NCI-H2196 treated with DMSO at 0.1 percent for 48 hours (cell line): ENCODE measurements at regions not wholly inside any gene's neighbourhood (a gene's known extent, or its start where the extent isn't known, plus 50 kb on each side); places are given as distances from the start of the nearest gene placed in this dataset.

Experiments
- DNase-seq: peaks from one replicate; lab custom pipeline; 2025; ENCODE audit not compliant: unreplicated experiment; lab: John Stamatoyannopoulos, UW

DNA sequence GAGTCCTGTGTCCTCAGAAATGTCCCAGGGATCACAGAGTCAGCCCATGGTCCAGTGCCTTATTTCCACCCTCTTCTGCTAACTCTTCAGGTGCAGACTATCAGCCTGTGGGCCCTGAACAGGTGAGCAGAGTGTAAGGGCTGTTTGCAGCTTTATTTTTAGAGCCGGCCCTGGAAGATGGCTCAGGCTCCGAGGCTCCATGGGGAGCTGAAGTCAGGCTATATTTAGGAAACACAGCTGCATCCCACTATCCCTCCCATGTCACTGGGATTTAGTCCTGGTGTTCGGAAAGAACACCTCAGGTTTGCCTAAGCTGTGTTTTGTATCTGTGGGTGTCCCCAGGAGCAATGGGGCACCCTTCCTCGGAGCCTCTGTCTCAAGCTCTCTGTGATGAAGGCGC lies 126.9 kb downstream of the RPS24 start:
- DNase-seq, result no peak

DNA sequence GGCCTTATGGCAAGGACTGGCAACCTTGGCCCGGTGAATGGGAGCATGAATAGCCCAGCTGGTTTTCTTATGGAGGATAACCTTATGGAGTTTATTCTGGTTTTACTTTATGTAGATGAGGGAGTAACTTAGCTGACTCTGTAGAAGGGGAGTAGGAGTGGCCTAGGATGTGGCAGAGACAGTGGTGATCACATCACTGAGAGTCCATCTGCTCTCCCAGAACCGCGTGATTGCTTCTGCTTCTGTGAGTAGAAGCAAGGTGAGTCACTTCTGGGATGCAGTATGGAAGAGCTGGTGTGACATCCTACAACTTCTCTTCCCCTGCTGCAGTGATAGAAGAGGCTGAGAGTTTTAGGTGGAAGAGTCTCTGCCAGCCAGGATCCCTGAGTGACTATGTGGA lies 129.2 kb downstream of the RPS24 start:
- DNase-seq, result no peak

DNA sequence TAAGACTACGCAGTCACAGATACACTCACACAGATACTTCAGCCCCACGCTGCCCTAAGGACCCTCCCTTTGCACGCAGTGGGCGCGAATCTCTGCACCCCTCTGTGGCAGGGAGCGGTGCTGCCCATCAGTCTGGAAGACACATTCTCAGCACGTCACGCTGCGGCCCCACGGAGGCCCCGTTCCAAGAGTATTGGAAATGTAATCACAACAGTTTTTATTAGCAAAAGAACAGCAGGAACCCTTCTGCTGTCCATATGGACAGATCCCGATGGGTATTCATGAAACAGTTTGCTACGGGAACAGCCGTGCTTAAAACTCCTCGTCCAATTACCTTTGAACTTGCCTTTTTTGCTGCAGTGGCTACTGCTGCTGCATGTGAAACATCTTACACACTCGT lies 131.0 kb downstream of the RPS24 start:
- DNase-seq, result no peak

GRCh38 chr10:78165172-78165571 lies 131.5 kb downstream of the RPS24 start:
- no peak for DNase-seq

GRCh38 chr10:78165617-78166016 lies 132.0 kb downstream of the RPS24 start:
- DNase-seq, result no peak

GRCh38 chr10:78166261-78166660 lies 132.6 kb downstream of the RPS24 start:
- DNase-seq, result no peak

GRCh38 chr10:78169214-78169613 lies 135.6 kb downstream of the RPS24 start:
- no peak for DNase-seq

DNA sequence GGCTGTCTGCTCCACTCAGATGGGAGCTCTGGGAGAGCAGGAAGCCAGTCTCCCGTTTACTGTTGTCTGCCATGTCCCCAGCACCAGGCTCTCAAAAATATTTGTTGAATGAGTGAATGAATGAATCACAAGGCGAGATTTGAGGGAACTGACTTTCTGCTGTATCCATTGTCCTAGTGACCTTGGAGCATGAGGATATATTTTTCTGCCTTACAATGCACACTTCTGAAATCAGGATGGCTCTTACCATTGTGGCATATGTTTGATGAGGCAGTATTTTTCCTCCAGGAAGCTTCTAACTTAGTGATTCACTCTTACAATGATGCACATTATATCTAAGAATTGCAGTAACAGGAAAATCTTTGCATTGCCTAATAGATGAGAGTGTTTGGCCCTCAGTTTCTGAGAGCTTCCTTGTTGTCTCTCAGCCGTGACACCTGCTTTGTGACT lies 136.4 kb downstream of the RPS24 start:
- no peak for DNase-seq

- DNase-seq, result no peak
Measured at GRCh38 chr10:78171633-78172400, 138.2 kb downstream of the RPS24 start.

DNA sequence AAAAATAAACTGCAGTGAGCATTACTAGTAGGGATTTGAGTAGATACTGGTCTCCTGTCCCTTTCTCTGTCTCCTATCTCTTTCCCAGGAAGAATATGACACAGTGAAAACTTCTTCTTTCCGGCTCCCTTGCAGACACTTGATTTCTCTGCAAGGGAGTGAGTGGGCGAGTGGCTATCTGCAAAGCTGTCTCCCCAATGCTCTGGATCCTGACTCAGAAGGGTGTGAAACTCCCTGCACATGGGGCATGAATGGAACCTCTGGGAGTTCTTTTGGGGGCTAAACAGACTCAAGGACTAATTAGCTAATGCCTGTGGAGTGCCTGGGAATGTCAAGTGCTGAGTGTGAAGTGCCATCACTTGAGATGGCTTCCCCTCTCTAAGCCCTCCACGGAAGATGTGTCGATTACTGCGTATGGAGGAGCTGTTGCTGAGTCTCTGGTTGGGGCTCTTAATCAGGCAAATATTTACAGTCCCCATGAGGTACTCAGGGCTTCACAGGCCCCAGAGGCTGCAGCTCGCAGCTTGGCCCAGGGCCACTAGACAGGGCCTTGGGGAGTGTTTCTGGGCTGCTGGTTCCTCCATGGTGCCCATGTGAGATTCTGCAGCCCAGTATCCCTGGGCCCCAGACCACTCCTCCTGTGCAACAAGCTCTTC lies 139.8 kb downstream of the RPS24 start:
- no peak for DNase-seq

DNA sequence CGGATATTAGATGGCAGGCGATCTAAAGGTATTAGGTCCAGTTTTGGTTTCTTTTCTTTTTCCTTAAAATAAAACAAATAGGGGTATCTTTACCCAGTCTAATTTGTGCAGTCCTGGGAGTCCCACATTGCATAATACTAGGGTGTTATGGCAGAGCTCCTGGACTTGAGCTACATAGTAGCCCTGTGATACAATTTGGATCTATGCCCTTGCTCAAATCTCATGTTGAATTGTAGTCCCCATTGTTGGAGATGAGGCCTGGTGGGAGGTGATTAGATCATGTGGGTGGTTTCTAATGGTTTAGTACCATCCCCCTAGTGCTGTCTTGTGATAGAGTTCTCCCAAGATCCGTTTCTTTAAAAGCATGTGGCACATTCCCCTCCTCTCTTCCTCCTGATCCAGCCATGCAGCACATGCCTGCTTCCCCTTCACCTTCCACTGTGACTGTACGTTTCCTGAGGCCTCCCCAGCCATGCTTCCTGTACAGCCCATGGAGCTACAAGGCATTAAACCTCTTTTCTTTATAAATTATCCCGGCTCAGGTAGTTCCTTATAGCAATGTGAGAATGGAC lies 141.9 kb downstream of the RPS24 start:
- no peak for DNase-seq

GRCh38 chr10:78176320-78177317 lies 143.0 kb downstream of the RPS24 start:
- no peak for DNase-seq

DNA sequence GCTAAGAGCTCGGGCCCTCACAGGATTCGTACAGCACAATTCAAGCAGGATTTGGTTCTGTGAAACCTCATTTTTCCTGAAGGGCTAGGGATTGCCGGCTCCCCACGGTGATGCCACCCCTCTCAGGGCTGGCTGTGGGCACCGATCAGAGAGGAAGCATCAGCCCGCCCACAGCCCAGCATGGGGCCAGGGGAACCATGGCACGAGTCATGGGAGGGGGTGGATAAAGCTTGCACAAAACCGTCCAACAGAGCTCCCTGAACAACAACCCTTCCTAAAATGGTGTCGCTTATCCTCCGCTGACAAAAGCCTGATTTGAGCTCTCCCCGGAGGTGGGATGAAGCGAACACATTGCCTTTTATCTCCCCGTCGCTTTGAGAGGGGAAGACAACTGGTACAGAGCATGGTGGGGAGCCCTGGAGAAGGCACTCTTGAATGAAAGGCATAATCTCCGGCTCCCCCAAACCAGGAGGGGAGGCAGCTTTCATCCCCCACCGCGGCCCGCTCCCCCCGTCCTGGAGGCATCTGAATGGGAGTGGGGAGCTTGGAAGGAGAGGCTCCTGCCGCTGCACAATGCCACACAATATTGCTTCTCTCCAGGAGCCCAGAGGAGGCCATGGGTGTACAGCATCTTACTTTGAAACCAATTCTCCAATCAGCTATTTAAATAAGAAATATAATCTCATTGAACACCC lies 144.0 kb downstream of the RPS24 start:
- no peak for DNase-seq

GRCh38 chr10:78178397-78178796 lies 144.7 kb downstream of the RPS24 start:
- DNase-seq, result no peak

GRCh38 chr10:78178940-78179339 lies 145.3 kb downstream of the RPS24 start:
- no peak for DNase-seq

DNA sequence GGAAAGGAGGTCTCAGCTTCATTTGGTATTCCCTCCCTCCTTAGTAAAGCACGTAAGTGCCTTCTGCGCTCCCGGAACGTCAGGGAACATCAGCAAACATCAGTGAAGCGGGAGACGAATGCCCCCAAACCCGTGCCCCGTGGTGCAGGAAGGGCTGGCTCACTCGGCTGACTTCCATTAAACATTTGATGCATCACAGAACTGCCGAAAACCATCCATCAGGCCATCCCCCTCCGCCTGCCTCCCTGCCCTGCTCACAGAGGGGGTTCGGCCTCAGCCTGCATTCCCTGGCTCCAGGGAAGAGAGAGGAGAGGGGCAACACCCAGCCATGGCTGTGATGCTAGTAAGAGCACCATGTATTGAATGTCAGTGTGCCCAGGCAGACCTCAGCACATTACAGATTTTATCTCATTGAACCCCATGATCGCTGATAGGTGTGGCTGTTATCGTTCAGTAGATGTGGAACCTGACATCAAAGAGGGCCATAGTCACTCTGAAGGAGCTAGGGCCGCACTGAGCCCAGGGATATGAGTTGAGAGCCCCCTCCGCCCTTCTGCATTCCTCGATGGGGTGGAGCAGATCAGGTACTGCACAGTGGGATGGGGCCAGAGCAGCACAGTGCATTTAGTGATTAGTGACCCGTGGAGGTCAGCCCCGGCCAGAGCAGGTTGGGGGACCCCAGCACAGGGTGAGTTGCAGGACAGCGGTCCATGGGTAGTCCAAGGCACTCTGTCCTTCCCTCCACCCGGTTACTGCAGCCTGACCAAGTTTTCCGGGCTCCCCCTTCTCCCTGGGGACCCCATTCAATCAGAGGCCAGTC lies 146.4 kb downstream of the RPS24 start:
- DNase-seq, result no peak

GRCh38 chr10:78181381-78182055 lies 147.9 kb downstream of the RPS24 start:
- no peak for DNase-seq

DNA sequence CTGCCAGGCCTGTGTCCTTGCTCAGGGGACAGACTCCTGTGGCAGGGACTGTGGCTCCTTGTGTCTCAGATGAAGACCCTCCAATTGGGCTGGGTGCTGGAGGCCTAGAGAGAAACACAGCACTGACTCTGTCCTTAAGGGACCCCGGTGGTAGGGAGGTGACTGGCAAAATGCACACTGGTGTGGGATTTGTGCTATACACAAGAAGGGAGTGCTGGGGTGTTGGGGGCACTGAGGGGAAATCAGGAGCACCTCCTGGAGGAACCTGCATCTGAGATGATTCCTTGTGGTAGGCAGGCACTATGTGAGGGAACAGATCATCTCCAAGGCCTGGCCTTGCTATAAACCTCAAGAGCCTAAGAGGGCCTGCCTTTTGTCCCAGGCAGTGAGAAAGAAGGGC lies 149.2 kb downstream of the RPS24 start:
- DNase-seq, result no peak
